ENCODE measurements at regions not wholly inside any gene's neighbourhood (a gene's known extent, or its start where the extent isn't known, plus 50 kb on each side); places are given as distances from the start of the nearest gene placed in this dataset.

DNA sequence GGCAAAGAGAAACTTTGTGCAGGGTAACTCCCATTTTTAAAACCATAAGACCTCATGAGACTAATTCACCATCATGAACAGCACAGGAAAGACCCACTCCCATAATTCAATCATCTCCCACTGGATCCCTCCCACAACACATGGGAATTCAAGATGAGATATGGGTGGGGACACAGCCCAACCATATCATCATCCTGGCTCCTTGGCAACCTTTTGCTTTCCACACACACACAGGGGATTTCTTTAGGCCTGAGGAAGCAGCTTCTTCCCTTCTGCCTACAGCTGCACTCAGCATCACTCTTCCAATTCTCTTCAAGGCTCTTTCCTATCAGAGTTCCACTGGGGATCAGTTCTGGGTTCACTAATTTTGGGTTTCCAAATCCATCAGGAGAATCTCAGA lies 199.0 kb upstream of the CTBP2 start:
- Mint-ChIP-seq H3K4me3 (ENCODE audit: unreplicated experiment) (no peak overlapping the region), H3K27ac (ENCODE audit: unreplicated experiment) (no peak overlapping the region)
- TF ChIP-seq, protein P1, sequence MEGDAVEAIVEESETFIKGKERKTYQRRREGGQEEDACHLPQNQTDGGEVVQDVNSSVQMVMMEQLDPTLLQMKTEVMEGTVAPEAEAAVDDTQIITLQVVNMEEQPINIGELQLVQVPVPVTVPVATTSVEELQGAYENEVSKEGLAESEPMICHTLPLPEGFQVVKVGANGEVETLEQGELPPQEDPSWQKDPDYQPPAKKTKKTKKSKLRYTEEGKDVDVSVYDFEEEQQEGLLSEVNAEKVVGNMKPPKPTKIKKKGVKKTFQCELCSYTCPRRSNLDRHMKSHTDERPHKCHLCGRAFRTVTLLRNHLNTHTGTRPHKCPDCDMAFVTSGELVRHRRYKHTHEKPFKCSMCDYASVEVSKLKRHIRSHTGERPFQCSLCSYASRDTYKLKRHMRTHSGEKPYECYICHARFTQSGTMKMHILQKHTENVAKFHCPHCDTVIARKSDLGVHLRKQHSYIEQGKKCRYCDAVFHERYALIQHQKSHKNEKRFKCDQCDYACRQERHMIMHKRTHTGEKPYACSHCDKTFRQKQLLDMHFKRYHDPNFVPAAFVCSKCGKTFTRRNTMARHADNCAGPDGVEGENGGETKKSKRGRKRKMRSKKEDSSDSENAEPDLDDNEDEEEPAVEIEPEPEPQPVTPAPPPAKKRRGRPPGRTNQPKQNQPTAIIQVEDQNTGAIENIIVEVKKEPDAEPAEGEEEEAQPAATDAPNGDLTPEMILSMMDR (IDR thresholded peaks at IDR 0.05) = no peak

DNA sequence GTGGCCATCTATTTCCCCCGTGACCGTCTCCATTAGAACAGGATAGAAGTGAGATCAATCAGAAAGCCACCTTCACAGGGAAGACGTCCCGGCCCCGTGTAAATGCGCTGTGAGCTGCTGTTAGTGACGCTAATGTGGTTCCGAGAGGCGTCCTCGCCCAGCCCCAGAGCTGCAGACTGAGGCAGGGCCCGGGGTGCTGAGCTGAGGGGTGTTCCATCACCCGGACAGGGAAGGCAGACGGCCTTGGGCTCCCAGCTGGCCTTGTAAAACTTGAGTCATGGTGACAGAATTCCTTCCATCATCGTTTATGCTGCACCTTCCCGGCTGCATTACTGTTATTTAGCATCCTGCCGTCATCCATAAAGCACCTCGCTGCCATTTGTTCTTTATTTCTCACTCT lies 195.3 kb upstream of the CTBP2 start:
- TF ChIP-seq, protein P1 (IDR thresholded peaks at IDR 0.05) = no peak
- H3K27ac Mint-ChIP-seq (ENCODE audit: unreplicated experiment) = no peak overlapping the region
- H3K4me1 Mint-ChIP-seq (ENCODE audit: unreplicated experiment) = no peaks in the 10 kb centered on the region
- DNase-seq (ENCODE audit: extremely low spot score, unreplicated experiment) = no peak
- H3K36me3 Mint-ChIP-seq (ENCODE audit: unreplicated experiment) = no peaks in the 10 kb centered on the region
- H3K4me3 Mint-ChIP-seq (ENCODE audit: unreplicated experiment) = no peak overlapping the region
- peaks cover 20% of the 10 kb centered on the region for H3K27me3 Mint-ChIP-seq (ENCODE audit: unreplicated experiment)
- H3K9me3 Mint-ChIP-seq (ENCODE audit: unreplicated experiment) = peaks cover 6% of the 10 kb centered on the region

More for the DNA sequence above, 199.0 kb upstream of the CTBP2 start:
- H3K4me1 Mint-ChIP-seq (ENCODE audit: unreplicated experiment) = no peaks in the 10 kb centered on the region
- peaks cover 2% of the 10 kb centered on the region for H3K27me3 Mint-ChIP-seq (ENCODE audit: unreplicated experiment)
- H3K9me3 Mint-ChIP-seq (ENCODE audit: unreplicated experiment) = peaks cover 6% of the 10 kb centered on the region
- no peak for DNase-seq (ENCODE audit: extremely low spot score, unreplicated experiment)
- H3K36me3 Mint-ChIP-seq (ENCODE audit: unreplicated experiment) = no peaks in the 10 kb centered on the region

DNA sequence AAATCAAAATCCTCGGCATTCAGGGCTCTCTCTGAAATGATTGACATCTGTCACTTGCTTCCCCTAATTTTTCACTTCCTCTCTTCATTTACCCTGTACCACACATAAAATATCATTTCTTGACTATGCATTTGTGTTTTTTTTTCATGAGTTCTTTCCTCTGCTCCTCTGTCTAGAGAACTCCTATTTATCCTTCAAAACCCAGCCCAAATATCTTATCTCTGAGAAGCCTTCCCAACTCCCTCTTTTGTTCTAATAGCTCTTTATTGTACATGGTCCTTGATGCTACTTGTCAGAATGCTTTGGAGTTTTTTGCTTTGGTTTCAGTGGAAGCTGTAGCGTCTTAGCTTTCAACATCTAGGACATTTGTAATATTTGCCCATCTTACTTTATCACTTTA lies 190.2 kb upstream of the CTBP2 start:
- TF ChIP-seq, protein P1 (IDR thresholded peaks at IDR 0.05) = no peak
- no peak overlapping the region for H3K4me3 Mint-ChIP-seq (ENCODE audit: unreplicated experiment)
- no peaks in the 10 kb centered on the region for H3K36me3 Mint-ChIP-seq (ENCODE audit: unreplicated experiment)
- DNase-seq (ENCODE audit: extremely low spot score, unreplicated experiment) = no peak
- no peak overlapping the region for H3K27ac Mint-ChIP-seq (ENCODE audit: unreplicated experiment)
- H3K27me3 Mint-ChIP-seq (ENCODE audit: unreplicated experiment) = peaks cover 34% of the 10 kb centered on the region
- no peaks in the 10 kb centered on the region for H3K4me1 Mint-ChIP-seq (ENCODE audit: unreplicated experiment)
- H3K9me3 Mint-ChIP-seq (ENCODE audit: unreplicated experiment) = no peaks in the 10 kb centered on the region

DNA sequence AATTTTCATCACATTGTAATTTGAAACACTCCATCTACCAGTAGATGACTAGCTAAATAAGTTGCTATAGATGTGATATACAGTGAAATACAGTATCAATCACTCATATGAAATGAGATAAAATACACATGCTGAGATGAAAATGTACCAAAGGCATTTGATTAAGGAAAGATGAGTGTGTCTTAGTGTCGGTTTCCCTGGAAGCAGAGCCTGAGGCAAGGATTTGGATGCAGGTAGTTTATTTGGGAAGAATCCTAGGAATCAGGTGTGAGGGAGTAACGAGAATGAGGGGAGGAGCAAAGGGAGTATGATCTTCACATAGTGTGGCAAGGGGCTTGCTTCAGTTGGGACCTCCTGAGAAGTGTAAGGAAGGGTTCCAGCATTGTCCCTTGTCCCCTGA lies 188.2 kb upstream of the CTBP2 start:
- TF ChIP-seq, protein P1 (IDR thresholded peaks at IDR 0.05) = no peak
- Mint-ChIP-seq H3K9me3 (ENCODE audit: unreplicated experiment) (no peaks in the 10 kb centered on the region), H3K4me3 (ENCODE audit: unreplicated experiment) (no peak overlapping the region), H3K27me3 (ENCODE audit: unreplicated experiment) (peaks cover 44% of the 10 kb centered on the region), H3K4me1 (ENCODE audit: unreplicated experiment) (no peaks in the 10 kb centered on the region), H3K27ac (ENCODE audit: unreplicated experiment) (no peak overlapping the region), H3K36me3 (ENCODE audit: unreplicated experiment) (no peaks in the 10 kb centered on the region)
- DNase-seq (ENCODE audit: extremely low spot score, unreplicated experiment) = no peak

DNA sequence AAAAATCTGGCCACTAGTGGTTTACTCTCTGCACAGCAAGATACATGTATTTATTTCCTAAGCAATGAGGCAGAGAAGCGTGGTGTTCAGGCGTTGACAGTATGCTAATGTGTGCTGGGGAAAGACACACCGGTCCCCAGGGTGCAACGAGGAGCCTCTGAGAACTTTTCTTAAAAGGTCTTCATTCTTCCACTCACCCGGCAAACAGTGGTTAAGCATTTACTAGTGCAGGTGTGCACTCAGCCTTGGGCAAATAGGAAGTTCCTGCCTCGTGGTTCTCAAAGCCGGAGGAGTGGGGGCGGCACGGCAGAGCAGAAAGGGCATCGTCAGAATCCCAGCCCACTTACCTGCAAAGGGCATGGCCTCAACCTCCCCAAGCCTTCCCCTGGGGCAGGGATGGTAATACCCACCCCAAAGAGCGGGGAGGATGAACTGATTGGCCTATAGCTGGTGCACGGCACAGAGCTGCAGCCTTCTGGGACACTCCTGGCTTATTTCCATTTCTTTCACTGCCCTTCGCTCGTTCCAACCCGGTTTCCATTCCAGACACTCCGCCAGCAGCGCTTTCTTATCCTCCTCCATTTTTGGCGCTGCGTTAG lies 184.3 kb upstream of the CTBP2 start:
- Mint-ChIP-seq H3K4me3 (ENCODE audit: unreplicated experiment) (no peak overlapping the region), H3K9me3 (ENCODE audit: unreplicated experiment) (no peaks in the 10 kb centered on the region), H3K27me3 (ENCODE audit: unreplicated experiment) (peaks cover 25% of the 10 kb centered on the region), H3K36me3 (ENCODE audit: unreplicated experiment) (no peaks in the 10 kb centered on the region), H3K27ac (ENCODE audit: unreplicated experiment) (no peak overlapping the region), H3K4me1 (ENCODE audit: unreplicated experiment) (no peaks in the 10 kb centered on the region)
- no peak for DNase-seq (ENCODE audit: extremely low spot score, unreplicated experiment)
- TF ChIP-seq, protein P1 (IDR thresholded peaks at IDR 0.05) = no peak
